ENCODE measurements at regions not wholly inside any gene's neighbourhood (a gene's known extent, or its start where the extent isn't known, plus 50 kb on each side); places are given as distances from the start of the nearest gene placed in this dataset.
"Not testable (repeated sequence)": the region's sequence is repeated elsewhere in the genome, so short reads cannot be mapped to it uniquely, and the experiment has no call there.

DNA sequence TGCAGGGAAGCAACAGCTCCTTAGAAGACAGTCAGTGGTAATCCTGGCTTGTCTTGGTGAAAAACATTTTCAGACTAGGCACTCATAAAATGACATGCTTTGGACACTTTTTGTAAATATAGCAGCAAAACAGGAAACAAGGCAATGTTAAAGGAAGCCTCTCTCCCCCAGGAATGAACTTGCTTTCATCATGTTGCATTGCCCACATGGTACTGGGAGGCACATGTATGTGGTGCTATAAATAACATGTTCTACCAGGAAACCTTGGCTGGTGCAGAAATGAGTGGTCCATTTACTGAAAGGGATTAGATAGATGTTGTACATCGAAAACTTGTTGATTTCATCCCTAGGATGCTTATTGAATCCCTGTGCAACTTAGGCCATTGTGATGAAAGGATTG lies 121.4 kb upstream of the RREB1 start:
- DNase-seq: no peak

DNA sequence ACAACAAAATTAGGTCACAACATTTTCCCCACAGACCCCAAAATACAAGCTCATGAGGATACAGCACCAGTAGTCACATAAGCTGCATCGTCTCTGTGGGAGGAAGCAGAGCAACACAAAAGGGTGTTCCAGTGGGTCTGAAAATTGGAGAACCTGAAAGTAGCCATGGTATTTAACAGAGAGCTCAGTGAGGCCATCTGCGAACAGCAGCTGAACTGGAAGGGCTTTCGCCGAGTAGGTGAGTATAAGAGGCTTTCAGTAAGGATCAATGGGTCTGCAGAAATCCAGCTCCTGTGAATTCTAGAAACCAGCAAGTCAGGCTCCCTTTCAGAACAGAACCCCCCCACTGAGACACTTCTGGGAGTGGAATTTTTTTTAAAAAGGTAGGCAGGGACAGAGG lies 120.0 kb upstream of the RREB1 start:
- DNase-seq: no peak

DNA sequence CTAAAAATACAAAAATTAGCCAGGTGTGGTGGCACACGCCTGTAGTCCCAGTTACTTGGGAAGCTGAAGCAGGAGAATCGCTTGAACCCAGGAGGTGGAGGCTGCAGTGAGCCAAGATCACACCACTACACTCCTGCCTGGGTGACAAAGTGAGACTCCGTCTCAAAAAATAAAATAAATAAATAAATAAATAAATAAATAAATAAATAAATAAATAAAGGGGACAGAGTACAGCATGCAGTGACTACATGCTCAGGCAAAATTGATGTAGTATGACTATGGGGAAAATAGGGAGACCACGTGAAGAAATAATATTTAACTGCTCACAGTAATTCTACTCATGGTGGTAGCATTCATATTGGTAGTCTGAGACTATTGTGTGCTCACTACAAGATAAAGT lies 117.7 kb upstream of the RREB1 start:
- not testable (repeated sequence) for DNase-seq

DNA sequence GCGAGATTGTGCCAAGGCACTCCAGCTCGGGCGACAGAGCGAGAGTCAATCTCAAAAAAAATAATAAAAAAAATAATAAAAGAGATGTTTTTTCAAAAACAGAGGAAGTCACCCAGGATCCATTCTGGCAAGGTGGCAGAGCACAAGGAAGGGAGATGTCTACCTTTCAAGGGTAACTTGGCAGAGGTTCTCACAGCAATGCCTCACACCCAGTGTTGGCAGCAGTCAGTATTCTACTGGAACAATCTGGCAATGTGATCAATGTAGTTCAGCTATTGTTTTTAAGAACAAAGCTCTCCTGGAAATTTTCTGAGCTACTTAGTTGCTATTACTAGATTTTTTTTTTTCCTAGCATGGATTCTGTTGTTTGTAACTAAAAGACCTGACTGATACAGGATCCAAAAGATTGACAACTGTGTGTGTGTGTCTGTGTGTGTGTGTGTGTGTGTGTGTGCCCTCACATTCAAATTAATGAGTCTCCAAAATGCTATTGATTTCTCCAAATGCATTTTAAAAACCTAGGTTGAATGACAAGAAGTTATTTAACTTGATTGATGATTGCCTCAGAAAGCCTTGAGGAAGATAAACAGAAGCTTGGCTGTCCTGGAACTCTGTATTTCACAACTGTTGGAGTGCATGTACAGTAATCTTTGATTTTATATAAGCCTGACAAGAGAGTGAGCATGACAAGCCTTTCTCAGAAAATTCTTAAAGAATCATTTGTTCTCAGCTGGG lies 114.1 kb upstream of the RREB1 start:
- DNase-seq: no peak

DNA sequence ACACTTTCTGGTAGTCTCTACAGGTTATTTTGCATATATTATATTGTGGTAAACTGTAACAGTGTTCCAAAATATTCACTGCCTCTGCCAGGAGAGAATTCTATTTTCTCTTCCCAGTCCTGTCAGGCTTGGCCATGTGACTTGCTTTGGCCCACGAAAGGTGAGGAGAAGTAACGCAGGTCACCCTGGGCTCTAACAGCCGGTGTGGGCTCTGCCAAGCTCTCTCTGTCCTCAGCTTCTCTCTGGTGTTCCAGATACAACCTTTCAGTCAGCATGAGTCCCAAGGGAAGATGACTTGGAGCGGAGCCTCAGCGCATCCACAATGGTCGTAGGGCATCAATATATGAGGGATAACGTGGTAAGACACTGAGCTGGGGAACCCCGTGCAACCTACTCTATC lies 113.0 kb upstream of the RREB1 start:
- DNase-seq: no peak

DNA sequence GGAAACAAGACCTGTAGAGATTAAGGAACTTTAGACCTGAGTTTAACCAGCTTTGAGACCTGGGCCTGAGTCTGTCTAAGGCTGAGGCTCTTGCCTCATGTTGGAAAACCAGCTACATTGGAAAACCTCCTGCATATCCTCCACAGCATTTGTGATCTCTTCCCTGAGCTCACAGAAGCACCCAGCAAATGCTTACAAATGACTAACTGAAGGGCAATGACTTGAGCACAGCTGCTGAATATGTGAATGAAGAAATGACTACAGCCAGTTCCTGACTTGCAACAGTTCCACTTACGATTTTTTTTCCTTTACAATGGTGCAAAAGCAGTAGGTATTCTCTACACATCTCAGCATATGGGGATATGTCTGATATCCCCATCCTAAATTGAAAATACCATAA lies 112.4 kb upstream of the RREB1 start:
- no peak for DNase-seq

DNA sequence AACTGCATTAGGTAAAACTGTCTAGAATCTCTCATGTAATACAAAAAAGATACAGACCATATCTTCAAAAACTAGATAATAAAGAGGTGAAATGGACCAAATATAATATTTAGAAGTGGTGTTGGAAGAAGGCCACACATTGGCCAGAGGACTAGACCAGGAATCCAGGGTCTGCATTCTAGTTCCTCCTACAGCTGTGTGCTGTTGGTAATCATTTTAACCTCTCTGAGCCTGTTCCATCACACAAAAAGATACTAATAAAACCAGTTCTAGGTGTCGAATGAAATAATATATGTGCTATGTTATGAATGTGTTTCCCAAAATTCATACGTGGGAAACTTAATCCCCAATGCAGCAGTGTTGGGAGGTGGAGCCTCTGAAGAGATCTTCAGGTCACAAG lies 111.6 kb upstream of the RREB1 start:
- no peak for DNase-seq

DNA sequence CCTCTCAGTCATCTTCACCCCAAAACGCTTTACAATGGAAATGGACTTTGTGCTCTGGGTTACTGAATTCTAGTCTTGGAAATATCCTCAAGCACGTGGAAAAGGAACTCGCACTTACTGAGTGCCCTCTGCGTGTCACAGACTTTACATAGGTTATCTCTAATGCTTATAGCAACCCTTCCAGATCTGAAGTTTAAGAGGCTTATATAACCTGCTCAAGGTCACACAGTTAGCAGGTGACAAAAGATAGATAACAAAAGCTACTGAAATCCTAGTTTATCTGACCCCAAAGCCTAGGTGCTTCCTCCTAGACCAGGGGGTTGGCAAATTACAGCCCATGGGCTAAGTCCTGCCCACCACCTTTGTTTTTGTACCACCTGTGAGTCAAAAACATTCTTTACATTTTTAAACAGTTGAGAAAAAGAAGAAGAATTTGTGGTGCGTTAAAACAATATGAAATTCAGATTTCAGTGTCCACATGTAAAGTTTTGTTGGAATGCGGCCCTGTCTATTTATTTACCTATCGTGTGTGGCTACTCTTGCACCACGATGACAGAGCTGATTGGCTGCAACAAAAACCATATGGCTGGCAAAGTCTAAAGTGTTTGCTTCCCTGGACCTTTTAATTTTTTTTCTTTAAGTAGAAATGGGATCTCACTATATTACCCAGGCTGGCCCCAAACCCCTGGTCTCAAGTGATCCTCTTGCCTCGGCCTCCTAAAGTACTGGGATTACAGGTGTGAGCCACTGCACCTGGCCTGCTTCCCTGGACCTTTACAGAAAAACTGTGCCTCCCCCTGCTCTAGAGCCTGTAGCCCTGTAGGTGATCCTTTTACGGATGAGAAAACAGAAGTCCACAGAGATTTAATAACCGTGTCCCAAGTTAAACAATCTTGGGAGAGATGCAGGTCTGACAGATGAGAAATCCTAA lies 110.2 kb upstream of the RREB1 start:
- DNase-seq: no peak

DNA sequence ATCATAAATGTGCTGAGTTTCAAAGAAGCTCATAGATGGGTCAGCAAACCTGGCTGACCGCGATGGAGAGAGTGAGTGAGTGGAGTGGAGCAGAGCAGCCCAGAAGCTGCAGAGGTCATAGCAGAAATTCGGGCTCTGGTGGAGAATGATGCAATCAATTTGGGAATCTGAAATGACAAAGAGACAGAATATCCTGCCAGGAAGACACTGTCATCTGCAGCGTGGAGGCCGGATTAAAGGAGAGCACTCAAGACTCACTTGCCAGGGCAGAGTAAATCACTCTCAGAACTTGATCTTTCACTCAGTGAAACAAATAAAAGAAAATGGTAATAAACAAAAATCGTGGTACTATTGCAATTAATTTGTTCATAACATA lies 109.6 kb upstream of the RREB1 start:
- DNase-seq: no peak

DNA sequence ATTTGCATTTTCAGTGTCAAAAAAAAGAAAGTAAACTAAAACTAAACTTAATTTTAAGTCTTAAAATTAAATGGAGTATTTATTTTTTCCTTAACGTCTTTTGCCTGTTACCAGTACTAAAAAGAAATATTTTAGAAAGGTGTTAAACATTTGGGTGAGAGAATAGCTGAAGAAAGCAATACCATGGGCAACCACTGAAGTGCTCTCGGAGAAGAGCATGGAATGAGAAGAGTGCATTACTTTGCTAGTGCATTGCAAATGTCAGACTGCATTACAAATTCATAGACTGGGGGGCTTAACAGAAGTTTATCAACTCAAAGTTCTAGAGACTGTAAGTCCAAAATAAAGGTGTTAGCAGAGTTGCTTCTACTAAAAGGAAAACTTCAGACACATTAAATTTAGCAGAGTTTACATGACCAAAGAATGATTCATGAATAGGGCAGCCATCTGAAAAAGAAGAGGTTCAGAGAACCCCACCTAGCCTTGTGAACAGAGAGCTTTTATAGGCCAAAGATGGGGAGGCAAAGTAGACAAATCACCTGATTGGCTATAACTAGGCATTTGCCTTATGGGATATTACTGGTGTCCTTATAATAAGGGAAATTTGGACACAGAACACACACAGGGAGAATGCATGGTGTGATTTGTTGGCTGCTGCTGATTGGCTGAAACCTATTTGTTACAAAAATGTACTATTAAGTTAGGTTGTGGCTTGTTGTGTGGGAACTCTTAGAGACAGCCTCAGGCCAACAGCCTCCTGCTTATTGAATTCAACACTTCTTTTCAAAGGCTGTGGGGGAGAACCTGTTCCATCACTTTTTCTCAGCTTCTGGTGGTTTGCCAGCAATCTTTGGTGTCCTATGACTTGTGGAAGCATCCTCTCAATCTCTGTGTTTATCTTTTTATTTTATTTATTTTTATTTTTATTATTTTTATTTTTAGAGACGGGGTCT lies 106.7 kb upstream of the RREB1 start:
- no peak for DNase-seq

DNA sequence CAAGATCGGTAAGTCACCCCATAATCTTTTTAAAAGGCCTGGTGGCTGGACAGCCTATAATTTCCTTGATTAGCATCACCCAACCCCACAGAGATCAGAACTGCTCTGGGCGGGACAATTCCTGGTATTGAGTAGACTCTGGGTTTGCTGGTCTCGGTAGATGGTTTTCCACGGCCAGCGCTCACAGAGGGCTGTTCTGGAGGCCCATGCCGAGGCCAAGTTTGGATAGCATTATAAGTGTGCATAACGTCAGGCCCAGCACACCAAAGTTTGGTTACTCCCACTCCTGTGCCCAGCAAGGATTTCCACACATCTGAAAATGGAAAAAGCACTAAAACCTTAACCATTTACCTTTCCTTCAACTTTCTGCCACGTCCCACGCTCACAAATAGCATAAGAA lies 104.7 kb upstream of the RREB1 start:
- DNase-seq: no peak

DNA sequence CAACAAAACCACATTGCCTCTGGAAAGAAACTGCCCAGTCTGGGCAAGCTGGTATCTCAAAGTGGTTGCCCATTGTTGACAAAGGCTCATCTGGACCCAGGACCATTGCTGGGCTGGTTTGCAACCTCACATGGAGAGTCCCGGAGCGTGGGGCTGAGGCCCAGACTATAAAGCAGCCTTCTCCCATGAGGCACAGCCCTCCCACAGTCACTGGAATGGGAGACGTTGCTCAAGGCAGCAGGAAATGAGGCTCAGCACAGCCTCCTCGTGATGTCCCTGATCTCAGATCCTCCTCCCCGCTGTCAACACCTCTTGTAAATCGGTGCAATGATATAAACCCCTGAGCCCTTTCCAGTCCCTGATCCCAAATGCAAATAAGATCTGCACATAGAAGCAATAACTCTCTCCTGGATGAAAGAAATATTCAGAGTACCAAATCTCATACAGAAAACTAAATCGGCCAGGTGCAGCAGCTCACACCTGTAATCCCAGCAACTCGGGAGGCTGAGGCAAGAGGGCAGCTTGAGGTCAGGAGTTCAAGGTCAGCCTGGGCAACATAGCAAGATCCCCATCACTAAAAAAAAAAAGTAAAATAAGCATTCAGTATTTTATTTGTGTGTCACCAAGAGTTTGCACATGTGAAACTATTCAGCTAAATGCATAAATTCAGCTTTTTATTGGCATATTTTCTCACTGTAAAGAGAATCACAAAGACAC lies 103.0 kb upstream of the RREB1 start:
- DNase-seq: no peak

DNA sequence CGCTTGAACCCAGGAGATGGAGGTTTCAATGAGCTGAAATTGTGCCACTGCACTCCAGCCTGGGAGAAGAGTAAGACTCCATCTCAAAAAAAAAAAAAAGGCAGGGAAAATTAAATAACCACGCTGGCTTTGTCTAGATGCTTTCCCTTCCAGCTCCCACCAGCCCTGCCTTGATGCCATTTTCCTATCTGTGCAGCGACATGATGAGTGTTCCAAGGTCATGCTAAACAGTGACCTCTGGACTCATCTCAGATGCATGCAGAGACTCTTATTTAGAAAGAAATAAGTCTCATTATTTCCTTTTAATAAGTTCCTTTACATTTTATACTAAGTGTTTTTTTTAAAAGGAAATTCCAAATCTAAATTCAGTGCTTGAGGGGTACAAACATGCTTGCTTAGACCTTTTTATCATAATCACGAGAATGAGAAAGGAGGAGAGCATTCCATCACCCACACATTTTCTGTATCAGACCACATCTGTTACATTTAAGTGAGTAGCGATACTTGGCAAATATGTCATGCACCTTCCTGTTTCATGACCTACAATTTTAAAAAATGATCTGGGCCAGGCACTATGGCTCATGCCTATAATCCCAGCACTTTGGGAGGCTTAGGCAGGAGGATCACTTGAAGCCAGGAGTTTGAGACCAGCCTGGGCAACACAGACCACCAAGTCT lies 101.1 kb upstream of the RREB1 start:
- DNase-seq: no peak

DNA sequence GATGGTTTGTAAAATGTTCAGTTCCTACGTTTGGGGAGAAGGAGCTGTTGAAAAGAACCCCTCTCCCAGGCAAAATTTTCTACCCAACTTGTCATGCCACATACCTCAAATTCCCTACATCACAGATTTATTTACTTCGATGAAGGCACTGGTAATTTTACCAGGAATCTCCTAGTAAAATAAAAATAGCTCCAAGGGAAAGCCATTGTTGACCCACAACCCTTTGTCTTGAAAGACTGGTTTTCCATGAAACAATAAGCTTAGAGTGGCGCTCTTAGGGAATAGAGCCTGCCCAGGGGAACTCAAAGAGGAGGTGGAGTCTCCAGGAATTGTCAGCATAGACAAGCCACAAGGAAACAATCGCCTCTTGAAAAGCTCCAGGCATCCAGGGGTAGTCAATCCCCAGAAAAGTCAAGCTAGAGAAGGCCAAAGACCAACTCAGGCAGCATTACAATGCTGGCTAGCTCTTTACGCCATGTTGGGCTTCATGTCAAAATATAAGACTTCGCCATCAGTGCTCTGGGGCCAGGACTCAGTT lies 99.2 kb upstream of the RREB1 start:
- no peak for DNase-seq

DNA sequence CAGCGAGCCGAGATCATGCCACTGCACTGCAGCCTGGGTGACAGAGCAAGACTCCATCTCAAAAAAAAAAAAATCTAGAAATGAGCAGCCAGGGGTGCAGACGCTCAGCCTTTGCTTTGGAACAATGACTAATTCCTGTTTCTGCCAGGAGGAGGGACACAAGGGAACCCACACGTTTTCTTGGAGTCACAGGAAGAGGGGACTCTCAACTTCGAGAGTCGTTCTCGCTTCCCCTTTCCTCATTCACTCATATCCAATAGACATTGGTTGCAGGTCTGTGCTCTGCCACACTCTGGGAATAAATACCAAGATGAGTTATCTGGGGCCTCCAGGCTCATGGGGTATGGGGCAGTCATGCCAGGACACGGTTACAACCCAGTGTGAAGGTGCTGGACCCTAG lies 91.5 kb upstream of the RREB1 start:
- no peak for DNase-seq

DNA sequence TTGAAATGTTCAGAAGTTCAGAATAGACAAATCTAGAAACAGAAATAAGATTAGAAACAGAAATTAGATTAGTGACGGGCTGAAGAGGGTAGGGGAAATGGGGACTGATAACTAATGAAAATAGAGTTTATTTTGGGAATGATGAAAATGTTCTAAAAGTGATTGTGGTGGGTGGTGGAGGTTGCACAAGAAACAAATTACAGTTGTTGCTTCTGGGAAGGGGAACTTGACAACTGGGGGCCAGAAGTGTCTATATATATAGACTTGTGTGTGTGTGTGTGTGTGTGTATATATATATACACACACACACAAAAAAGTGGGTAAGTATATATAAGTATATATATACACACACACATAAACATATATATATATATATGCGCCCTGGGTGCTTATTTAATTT lies 86.5 kb upstream of the RREB1 start:
- DNase-seq: no peak

DNA sequence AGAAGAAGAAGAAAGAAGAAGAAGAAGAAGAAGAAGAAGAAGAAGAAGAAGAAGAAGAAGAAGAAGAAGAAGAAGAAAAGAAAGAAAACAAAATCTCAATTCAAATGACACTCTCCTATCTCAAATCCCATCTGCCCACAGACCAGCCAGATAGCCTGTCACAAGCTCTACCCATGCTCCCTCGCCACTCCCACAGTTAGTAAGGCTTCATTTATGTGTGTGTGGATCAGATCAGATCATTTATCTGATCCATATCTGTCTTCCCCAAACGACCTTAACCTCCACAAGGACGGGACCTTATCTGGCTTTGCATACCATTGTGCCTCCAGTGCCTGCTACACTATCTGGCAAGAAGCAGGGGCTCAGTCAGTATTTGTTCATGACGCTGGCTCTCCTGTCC lies 81.9 kb upstream of the RREB1 start:
- no peak for DNase-seq

DNA sequence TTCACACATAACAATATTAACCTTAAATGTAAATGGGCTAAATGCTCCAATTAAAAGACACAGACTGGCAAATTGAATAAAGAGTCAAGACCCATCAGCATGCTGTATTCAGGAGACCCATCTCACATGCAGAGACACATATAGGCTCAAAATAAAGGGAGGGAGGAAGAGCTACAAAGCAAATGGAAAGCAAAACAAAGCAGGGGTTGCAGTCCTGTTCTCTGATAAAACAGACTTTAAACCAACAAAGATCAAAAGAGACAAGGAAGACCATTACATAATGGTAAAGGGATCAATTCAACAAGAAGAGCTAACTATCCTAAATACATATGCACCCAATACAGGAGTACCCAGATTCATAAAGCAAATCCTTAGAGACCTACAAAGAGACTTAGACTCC lies 78.8 kb upstream of the RREB1 start:
- not testable (repeated sequence) for DNase-seq

DNA sequence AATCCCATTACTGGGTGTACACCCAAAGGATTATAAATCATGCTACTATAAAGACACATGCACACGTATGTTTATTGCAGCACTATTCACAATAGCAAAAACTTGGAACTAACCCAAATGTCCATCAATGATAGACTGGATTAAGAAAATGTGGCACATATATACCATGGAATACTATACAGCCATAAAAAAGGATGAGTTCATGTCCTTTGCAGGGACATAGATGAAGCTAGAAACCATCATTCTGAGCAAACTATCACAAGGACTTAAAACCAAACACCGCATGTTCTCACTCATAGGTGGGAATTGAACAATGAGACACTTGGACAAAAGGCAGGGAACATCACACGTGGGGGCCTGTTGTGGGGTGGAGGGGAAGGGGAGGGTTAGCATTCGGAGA lies 76.8 kb upstream of the RREB1 start:
- DNase-seq: not testable (repeated sequence)

DNA sequence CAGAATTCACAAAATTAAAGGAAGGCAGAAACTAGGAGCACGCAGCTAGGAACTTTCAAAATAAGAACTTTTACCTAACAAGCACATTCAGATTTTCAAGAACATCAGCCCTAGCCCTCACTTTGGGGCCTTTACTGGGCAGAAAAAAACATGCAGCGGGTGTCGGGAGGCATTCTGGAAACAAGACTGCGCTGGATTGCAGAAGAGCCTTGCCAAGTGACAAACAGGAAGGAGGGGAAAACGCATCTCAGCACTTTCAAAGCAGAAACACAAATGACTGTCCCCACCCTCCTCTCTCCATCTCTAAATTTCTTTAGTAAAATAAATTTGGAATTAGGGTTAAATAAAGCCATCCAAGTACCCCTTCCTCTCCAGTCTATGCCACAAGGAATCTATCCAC lies 74.6 kb upstream of the RREB1 start:
- DNase-seq: no peak

DNA sequence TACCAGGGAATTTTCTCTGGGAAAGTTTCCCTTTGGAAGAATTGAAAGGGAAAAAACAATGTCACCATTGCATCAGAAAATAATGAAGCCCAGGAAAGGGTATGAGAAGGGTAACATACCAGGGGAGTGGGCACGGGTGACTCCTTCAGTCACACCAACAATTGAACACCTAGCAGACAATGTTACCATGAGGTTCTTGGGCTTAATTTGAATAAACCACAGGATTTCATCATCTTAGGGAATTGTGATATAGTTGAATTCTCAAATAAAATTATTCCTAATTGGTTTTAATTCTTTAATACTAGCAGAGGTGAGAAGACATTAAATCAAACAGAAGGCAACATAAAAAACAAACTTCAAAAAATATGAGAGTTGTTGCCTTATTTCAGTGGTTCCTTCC lies 73.7 kb upstream of the RREB1 start:
- DNase-seq: no peak

DNA sequence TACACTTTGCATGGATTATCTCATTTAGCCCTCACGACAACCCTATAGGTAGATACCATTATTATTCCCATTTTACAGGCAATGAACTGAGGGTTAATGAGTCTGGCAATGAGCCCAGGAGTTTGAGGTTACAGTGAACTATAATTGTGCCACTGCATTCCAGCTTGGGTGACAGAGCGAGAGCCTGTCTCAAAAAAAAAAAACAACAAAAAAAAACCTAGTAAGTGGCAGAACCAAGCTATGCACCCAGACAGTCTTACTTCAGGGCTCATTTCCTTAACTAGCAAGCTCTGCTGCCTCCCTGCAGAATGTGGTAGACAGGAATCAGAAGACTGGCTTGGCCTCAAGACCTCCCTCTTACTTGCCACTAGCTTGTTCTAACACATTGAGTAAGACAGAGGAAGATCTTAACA lies 71.9 kb upstream of the RREB1 start:
- DNase-seq: no peak
